BE2C (cell line): ENCODE measurements at regions not wholly inside any gene's neighbourhood (a gene's known extent, or its start where the extent isn't known, plus 50 kb on each side); places are given as distances from the start of the nearest gene placed in this dataset.

ENCODE experiments used
- DNase-seq: peaks from one replicate; pipeline ENCODE4 v3.0.0-alpha.2; 2020
- H3K27me3 ChIP-seq: fragments of 250-450 bp; sonication (Bioruptor Pico); 2 replicates; pipeline ENCODE4 v1.5.1; 2020; ENCODE audit warnings: mild to moderate bottlenecking
- H3K36me3 ChIP-seq: fragments of 250-450 bp; sonication (Bioruptor Pico); 2 replicates; pipeline ENCODE4 v1.5.1; 2020; ENCODE audit warnings: mild to moderate bottlenecking
- H3K4me1 ChIP-seq: fragments of 250-450 bp; sonication (Bioruptor Pico); 2 replicates; pipeline ENCODE4 v1.5.1; 2020
- H3K4me3 ChIP-seq: 2 replicates; pipeline ENCODE4 v1.5.1; 2011; ENCODE audit warnings: low read depth, low read length
- H3K9me3 ChIP-seq: fragments of 250-450 bp; sonication (Bioruptor Pico); 2 replicates; pipeline ENCODE4 v1.5.1; 2020
- TF ChIP-seq, protein P1 (sequence below): IDR thresholded peaks from 2 replicates; pipeline ENCODE4 v1.5.1; 2012; ENCODE audit warnings: mild to moderate bottlenecking, low read depth, low read length

DNA sequence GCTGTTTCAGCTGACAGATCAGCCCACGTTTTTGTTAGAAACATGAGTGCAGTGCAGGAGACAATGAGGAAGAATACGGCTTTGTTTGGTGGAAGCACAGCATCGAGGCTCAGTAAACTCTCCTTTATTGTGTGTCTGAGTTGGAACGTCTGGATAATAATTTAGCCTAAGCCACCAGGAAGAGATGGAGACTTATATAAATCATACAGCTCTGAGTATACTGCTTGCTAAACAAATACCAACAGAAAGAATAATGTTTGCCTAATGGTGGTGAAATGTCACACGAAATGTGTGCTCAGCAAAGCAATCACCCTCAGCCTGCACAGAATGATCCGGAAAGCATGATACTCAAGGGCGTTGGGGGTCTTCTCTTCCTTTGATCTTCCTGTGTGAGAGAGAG lies 664.1 kb upstream of the ADARB2 start:
- H3K36me3 ChIP-seq = no peaks in the 10 kb centered on the region
- TF ChIP-seq, protein P1, sequence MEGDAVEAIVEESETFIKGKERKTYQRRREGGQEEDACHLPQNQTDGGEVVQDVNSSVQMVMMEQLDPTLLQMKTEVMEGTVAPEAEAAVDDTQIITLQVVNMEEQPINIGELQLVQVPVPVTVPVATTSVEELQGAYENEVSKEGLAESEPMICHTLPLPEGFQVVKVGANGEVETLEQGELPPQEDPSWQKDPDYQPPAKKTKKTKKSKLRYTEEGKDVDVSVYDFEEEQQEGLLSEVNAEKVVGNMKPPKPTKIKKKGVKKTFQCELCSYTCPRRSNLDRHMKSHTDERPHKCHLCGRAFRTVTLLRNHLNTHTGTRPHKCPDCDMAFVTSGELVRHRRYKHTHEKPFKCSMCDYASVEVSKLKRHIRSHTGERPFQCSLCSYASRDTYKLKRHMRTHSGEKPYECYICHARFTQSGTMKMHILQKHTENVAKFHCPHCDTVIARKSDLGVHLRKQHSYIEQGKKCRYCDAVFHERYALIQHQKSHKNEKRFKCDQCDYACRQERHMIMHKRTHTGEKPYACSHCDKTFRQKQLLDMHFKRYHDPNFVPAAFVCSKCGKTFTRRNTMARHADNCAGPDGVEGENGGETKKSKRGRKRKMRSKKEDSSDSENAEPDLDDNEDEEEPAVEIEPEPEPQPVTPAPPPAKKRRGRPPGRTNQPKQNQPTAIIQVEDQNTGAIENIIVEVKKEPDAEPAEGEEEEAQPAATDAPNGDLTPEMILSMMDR = no peak
- H3K27me3 ChIP-seq = no peaks in the 10 kb centered on the region
- H3K4me3 ChIP-seq = no peak overlapping the region
- H3K4me1 ChIP-seq = no peaks in the 10 kb centered on the region
- no peak for DNase-seq
- H3K9me3 ChIP-seq = no peaks in the 10 kb centered on the region

DNA sequence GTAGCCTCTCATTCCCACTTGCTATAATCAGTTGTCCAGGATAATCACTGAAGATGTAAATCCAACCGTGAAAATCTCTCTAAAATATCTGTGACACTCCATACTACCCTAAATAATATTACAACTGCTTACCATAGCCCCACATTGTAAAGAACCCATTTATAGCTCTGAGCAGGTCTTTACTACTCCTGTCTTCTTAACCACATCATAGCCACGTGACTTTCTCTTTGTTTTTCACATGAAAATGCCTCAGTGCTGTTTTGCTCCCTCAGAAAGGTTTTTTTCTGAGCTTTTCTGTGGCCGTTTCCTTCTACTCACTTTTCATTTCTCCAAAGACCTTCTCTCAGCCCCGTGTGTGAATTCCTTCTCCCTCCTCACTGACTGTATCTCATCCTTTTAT lies 662.2 kb upstream of the ADARB2 start:
- DNase-seq = no peak
- H3K27me3 ChIP-seq = no peaks in the 10 kb centered on the region
- no peaks in the 10 kb centered on the region for H3K36me3 ChIP-seq
- H3K4me1 ChIP-seq = no peaks in the 10 kb centered on the region
- no peaks in the 10 kb centered on the region for H3K9me3 ChIP-seq
- no peak overlapping the region for H3K4me3 ChIP-seq
- TF ChIP-seq, protein P1 = no peak

DNA sequence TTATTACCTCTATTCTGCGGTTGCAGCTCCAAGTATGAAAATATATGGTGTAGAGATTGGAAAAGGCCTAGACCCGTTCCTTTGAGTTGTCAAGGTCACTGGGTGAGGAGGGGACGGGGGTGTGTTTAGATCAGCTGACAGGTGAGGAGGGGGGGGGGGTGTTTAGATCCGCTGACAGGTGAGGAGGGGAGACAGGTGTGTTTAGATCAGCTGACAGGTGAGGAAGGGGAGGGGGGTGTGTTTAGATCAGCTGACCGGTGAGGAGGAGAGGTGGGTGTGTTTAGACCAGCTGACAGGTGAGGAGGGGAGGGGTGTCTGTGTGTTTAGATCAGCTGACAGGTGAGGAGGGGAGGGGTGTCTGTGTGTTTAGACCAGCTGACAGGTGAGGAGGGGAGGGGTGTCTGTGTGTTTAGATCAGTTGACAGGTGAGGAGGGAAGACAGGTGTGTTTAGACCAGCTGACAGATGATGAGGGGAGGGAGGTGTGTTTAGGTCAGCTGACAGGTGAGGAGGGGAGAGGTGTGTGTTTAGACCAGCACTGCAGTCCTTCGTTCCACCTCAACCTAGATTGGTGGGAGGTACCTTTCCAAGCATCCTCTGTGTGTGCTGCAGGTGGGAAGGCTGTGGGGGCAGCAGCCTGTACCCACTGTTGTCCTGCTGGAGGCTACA lies 655.0 kb upstream of the ADARB2 start:
- Histone ChIP-seq H3K27me3 (no peaks in the 10 kb centered on the region), H3K36me3 (no peaks in the 10 kb centered on the region), H3K4me1 (no peaks in the 10 kb centered on the region), H3K9me3 (no peaks in the 10 kb centered on the region), H3K4me3 (no peak overlapping the region)
- TF ChIP-seq, protein P1 = no peak
- DNase-seq = no peak

DNA sequence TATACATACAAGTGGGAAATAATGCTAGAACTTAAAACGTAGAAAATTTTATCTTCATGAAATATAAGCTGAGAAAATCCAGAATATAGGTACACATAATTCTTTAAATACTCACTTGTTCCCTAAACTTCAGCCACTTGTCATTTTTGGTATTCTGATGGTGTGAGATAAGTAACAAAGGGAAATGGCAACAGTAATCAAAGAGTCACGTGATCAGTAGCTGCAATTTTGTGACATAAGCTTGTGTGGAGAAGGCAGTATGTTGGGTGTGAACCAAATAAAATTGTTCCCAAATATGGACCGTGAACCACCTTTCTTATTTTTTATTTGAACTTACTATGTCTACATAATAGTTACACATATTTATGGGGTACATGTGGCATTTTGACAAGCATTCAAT lies 650.3 kb upstream of the ADARB2 start:
- H3K4me1 ChIP-seq = no peaks in the 10 kb centered on the region
- no peak for DNase-seq
- no peak overlapping the region for H3K4me3 ChIP-seq
- no peaks in the 10 kb centered on the region for H3K27me3 ChIP-seq
- TF ChIP-seq, protein P1 = no peak
- H3K36me3 ChIP-seq = no peaks in the 10 kb centered on the region
- H3K9me3 ChIP-seq = no peaks in the 10 kb centered on the region

DNA sequence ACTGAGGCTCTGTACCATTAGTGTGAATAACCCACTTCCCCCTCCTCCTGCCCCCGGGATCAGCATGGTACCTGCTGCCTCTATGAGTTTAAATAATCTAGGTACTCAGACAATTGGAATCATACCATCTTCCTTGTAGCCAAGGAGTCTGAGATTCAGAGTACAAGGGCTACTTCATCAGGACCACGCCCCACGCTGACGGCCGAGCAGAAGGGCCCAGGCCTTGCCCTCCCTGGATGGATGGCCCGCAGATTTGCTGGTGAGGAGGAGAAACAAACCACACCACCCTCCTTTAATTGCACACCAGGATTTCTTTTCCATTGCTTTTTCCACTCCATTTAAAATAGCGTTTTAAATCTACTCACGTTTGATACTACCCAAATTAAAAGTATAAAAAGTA lies 649.9 kb upstream of the ADARB2 start:
- DNase-seq = no peak
- Histone ChIP-seq H3K27me3 (no peaks in the 10 kb centered on the region), H3K9me3 (no peaks in the 10 kb centered on the region), H3K4me3 (no peak overlapping the region), H3K4me1 (no peaks in the 10 kb centered on the region), H3K36me3 (no peaks in the 10 kb centered on the region)
- TF ChIP-seq, protein P1 = no peak

DNA sequence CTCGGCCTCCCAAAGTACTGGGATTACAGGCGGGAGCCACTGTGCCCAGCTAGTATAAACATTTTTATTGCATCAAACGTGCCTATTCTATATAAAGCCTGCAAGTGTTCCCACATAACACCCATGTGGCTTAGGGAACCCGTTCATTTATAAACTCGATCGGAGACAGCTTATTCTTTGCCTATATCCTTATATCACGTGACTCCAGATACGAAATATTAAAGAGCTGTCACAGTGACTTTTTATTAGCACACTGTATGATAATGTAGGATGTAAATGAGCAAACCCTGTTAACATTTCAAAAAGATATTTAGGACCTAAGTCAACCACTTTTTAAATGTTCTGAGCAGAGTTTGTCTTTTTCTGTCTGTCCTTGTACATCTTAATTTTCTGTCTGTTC lies 642.9 kb upstream of the ADARB2 start:
- TF ChIP-seq, protein P1 = no peak
- H3K9me3 ChIP-seq = no peaks in the 10 kb centered on the region

More for the DNA sequence above, 642.9 kb upstream of the ADARB2 start:
- Histone ChIP-seq H3K36me3 (no peaks in the 10 kb centered on the region), H3K4me3 (no peak overlapping the region), H3K4me1 (no peaks in the 10 kb centered on the region), H3K27me3 (no peaks in the 10 kb centered on the region)
- DNase-seq = no peak
